Liver (tissue), 8 donors: ENCODE measurements at regions not wholly inside any gene's neighbourhood (a gene's known extent, or its start where the extent isn't known, plus 50 kb on each side); places are given as distances from the start of the nearest gene placed in this dataset.

Source experiments
- DNase-seq: peaks from one replicate; pipeline ENCODE4 v3.0.0-alpha.2; 2017; ENCODE audit warnings: low spot score
- H3K27ac ChIP-seq, 2 donors: one replicate each; pipeline ENCODE4 v1.7.0; 2013; ENCODE audit warnings: inconsistent platforms in 2 of 2, low read length in 2 of 2, control low read depth in 1 of 2, low read depth in 1 of 2, mild to moderate bottlenecking in 1 of 2
- H3K27me3 ChIP-seq, 4 donors: one replicate each; pipeline versions ENCODE4 v1.6.1 to v1.7.0; 2013; ENCODE audit warnings: low read length in 3 of 4, inconsistent platforms in 1 of 4, mild to moderate bottlenecking in 1 of 4, moderate library complexity in 1 of 4; ENCODE audit not compliant: control insufficient read depth in 4 of 4, insufficient read depth in 4 of 4
- H3K36me3 ChIP-seq, 4 donors: one replicate each; pipeline versions ENCODE4 v1.6.1 to v1.7.0; 2013; ENCODE audit warnings: low read length in 3 of 4, mild to moderate bottlenecking in 3 of 4, low read depth in 1 of 4, moderate library complexity in 1 of 4; ENCODE audit not compliant: control insufficient read depth in 4 of 4, insufficient read depth in 3 of 4
- H3K4me1 ChIP-seq, 4 donors: one replicate each; pipeline versions ENCODE4 v1.6.1 to v1.7.0; 2013; ENCODE audit warnings: low read length in 3 of 4, mild to moderate bottlenecking in 3 of 4, moderate library complexity in 1 of 4; ENCODE audit not compliant: control insufficient read depth in 4 of 4, insufficient read depth in 4 of 4
- H3K4me3 ChIP-seq, 3 donors: one replicate each; pipeline versions ENCODE4 v1.6.1 to v1.7.0; 2013; ENCODE audit warnings: low read length in 3 of 3, control low read depth in 1 of 3, low read depth in 1 of 3, mild to moderate bottlenecking in 1 of 3
- H3K9ac ChIP-seq, 2 donors: one replicate each; pipeline ENCODE4 v1.7.0; 2013; ENCODE audit warnings: low read length in 2 of 2, mild to moderate bottlenecking in 2 of 2, moderate library complexity in 2 of 2, control low read depth in 1 of 2, low read depth in 1 of 2
- H3K9me3 ChIP-seq, 4 donors: one replicate each; pipeline versions ENCODE4 v1.6.1 to v1.7.0; 2013; ENCODE audit warnings: low read length in 3 of 4; ENCODE audit not compliant: control insufficient read depth in 4 of 4
- EGR1 ChIP-seq, 2 donors: IDR thresholded peaks; 2 replicates each; pipeline ENCODE4 v1.6.1; 2016 to 2018; ENCODE audit warnings: antibody characterized with exemption in 2 of 2, low read depth in 2 of 2
- FOXA1 ChIP-seq: IDR thresholded peaks from 2 replicates; pipeline ENCODE4 v1.6.1; 2016; ENCODE audit warnings: antibody characterized with exemption
- FOXA2 ChIP-seq: IDR thresholded peaks from 2 replicates; pipeline ENCODE4 v1.6.1; 2016; ENCODE audit warnings: antibody characterized with exemption
- GABPA ChIP-seq, 2 donors: IDR thresholded peaks in 1 of 2; conservative IDR thresholded peaks in 1 of 2; 2 replicates each; pipeline ENCODE4 v1.6.1; 2016; ENCODE audit warnings: antibody characterized with exemption in 2 of 2, mild to moderate bottlenecking in 1 of 2, moderate library complexity in 1 of 2
- HNF4A ChIP-seq, 2 donors: conservative IDR thresholded peaks; 2 replicates each; pipeline ENCODE4 v1.6.1; 2016; ENCODE audit warnings: antibody characterized with exemption in 2 of 2, mild to moderate bottlenecking in 2 of 2
- HNF4G ChIP-seq: IDR thresholded peaks from 2 replicates; pipeline ENCODE4 v1.6.1; 2016; ENCODE audit warnings: antibody characterized with exemption
- NR2F2 ChIP-seq: IDR thresholded peaks from 2 replicates; pipeline ENCODE4 v1.6.1; 2016; ENCODE audit warnings: antibody characterized with exemption
- RAD21 ChIP-seq, 2 donors: IDR thresholded peaks; 2 replicates each; pipeline ENCODE4 v1.6.1; 2016; ENCODE audit warnings: antibody characterized with exemption in 2 of 2, mild to moderate bottlenecking in 2 of 2
- REST ChIP-seq: IDR thresholded peaks from 2 replicates; pipeline ENCODE4 v1.6.1; 2016; ENCODE audit warnings: antibody characterized with exemption, mild to moderate bottlenecking
- RXRA ChIP-seq, 2 donors: IDR thresholded peaks; 2 replicates each; pipeline ENCODE4 v1.6.1; 2017 to 2018; ENCODE audit warnings: antibody characterized with exemption in 2 of 2, mild to moderate bottlenecking in 1 of 2
- SP1 ChIP-seq: IDR thresholded peaks from 2 replicates; pipeline ENCODE4 v1.6.1; 2018; ENCODE audit warnings: antibody characterized with exemption, mild to moderate bottlenecking
- TAF1 ChIP-seq: conservative IDR thresholded peaks from 2 replicates; pipeline ENCODE4 v1.6.1; 2016; ENCODE audit warnings: antibody characterized with exemption, mild to moderate bottlenecking
- YY1 ChIP-seq: IDR thresholded peaks from 2 replicates; pipeline ENCODE4 v1.6.1; 2016; ENCODE audit warnings: antibody characterized with exemption, mild to moderate bottlenecking
- ZBTB33 ChIP-seq: IDR thresholded peaks from 2 replicates; pipeline ENCODE4 v1.6.1; 2016; ENCODE audit warnings: antibody characterized with exemption
- WGBS: extraction: QIAGEN DNeasy Blood & Tissue Kit; methylation state at CpG from one replicate; pipeline ENCODE4 v1.1.7; 2013; 5-methylcytosine and 5-hydroxymethylcytosine counted together
- TF ChIP-seq, protein P1 (sequence below): fragments of 150-350 bp; IDR thresholded peaks from 2 replicates; pipeline ENCODE4 v1.5.1; 2017; ENCODE audit warnings: improper control_type of control experiment, low read depth, low read length; ENCODE audit not compliant: missing input control
- TF ChIP-seq, protein P2 (sequence below): IDR thresholded peaks from 2 replicates; pipeline ENCODE4 v1.6.1; 2016; ENCODE audit warnings: antibody characterized with exemption
- TF ChIP-seq, protein P3 (sequence below): IDR thresholded peaks from 2 replicates; pipeline ENCODE4 v1.6.1; 2016; ENCODE audit warnings: antibody characterized with exemption
- donor health status: healthy.
- donor health status: healthy.
- donor health status: healthy.
- donor health status: healthy.
- donor health status: healthy.

DNA sequence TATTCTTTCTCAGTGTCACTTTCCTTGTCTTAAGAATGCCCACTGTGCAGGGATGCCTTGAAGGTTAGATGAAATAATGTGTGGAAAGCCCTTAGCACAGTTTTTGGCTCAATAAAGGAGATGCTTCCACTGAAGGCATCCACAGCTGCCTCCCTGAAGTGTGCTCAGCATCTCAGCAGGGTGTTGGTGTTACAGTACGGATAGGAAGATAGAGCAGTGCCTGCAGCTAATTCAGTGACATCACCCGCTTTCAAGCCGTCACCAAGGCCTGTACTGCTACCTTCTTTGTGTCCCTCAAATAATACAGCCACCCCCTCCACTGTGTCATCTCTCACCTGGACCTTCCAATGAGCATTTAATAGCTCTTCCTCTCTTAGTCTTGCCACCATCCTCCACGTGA lies 59.0 kb downstream of the NDUFS5 start:
- peaks cover 0 to 14% (median 7%) of the 10 kb centered on the region in 4 donors for H3K4me1 ChIP-seq
- WGBS, result 79% methylated on average over 4 of the region's 4 CpGs
- no peak for DNase-seq

More for the DNA sequence above, 59.0 kb downstream of the NDUFS5 start:
- Histone ChIP-seq H3K27ac (no peak overlapping the region), H3K36me3 (no peaks in the 10 kb centered on the region), H3K9me3 (no peaks in the 10 kb centered on the region), H3K4me3 (no peak overlapping the region), H3K27me3 (peaks cover 0 to 5% (median 0%) of the 10 kb centered on the region in 4 donors), H3K9ac (no peak overlapping the region)
- TF ChIP-seq, protein P1, sequence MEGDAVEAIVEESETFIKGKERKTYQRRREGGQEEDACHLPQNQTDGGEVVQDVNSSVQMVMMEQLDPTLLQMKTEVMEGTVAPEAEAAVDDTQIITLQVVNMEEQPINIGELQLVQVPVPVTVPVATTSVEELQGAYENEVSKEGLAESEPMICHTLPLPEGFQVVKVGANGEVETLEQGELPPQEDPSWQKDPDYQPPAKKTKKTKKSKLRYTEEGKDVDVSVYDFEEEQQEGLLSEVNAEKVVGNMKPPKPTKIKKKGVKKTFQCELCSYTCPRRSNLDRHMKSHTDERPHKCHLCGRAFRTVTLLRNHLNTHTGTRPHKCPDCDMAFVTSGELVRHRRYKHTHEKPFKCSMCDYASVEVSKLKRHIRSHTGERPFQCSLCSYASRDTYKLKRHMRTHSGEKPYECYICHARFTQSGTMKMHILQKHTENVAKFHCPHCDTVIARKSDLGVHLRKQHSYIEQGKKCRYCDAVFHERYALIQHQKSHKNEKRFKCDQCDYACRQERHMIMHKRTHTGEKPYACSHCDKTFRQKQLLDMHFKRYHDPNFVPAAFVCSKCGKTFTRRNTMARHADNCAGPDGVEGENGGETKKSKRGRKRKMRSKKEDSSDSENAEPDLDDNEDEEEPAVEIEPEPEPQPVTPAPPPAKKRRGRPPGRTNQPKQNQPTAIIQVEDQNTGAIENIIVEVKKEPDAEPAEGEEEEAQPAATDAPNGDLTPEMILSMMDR, result no peak
- no peak for TF ChIP-seq HNF4A (conservative IDR thresholded peaks at IDR 0.05)
- no peak for TF ChIP-seq GABPA (IDR thresholded peaks at IDR 0.05 in 1 of 2, conservative IDR thresholded peaks at IDR 0.05 in 1 of 2)
- TF ChIP-seq TAF1, result no peak
- TF ChIP-seq, protein P2, sequence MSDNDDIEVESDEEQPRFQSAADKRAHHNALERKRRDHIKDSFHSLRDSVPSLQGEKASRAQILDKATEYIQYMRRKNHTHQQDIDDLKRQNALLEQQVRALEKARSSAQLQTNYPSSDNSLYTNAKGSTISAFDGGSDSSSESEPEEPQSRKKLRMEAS, result no peak
- no peak for TF ChIP-seq EGR1 (IDR thresholded peaks at IDR 0.05; ENCODE audit: low read depth in 2 of 2)
- TF ChIP-seq REST, result no peak
- no peak for TF ChIP-seq YY1
- no peak for TF ChIP-seq FOXA2
- TF ChIP-seq, protein P3, sequence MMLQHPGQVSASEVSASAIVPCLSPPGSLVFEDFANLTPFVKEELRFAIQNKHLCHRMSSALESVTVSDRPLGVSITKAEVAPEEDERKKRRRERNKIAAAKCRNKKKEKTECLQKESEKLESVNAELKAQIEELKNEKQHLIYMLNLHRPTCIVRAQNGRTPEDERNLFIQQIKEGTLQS, result no peak
- no peak for TF ChIP-seq HNF4G
- no peak for TF ChIP-seq RXRA (IDR thresholded peaks at IDR 0.05)
- no peak for TF ChIP-seq SP1
- TF ChIP-seq ZBTB33, result no peak
- TF ChIP-seq NR2F2, result no peak
- TF ChIP-seq FOXA1, result no peak
- no peak for TF ChIP-seq RAD21 (IDR thresholded peaks at IDR 0.05)
